ENCODE measurements at regions not wholly inside any gene's neighbourhood (a gene's known extent, or its start where the extent isn't known, plus 50 kb on each side); places are given as distances from the start of the nearest gene placed in this dataset.

DNA sequence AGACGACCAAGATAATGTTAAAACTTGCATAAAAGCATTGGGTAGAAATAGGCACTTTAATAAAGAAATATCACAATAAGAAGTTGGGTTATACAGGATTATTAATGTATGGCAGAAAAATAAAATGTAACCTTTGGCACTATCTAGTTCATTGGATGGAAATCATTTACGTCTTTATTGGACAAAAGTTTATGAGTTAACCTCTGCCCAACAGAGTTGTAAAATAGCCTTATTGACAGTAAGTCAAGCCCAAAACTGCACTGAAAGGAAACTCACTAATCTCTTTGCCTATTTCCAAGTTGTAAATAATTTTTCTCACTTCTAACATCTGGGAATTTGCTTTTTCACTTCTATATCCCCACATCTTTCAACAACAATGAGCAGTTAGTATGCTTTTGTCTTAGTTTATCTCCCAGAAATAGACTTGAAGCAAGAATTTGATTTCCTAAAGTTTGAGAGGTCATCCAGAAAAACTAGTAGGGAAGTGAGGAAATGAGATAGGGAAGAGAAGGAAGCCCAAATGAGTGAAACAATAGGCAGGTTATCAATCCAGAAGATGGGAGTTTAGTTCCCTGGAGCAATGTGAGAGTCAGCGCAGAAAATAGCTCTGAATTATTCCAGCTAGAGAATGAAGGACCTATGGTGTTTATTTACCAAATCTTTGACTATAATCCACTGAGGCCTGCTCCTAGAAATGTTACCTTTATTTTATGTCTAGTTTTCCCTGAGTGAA, 434.8 kb downstream of the CCER1 start:
- H3K4me3 ChIP-seq, result no peak overlapping the region
- no peak overlapping the region for H3K27ac ChIP-seq
- H3K36me3 ChIP-seq, result no peaks in the 10 kb centered on the region
- no peaks in the 10 kb centered on the region for H3K27me3 ChIP-seq
- intact Hi-C loops (cut with DNase I), result no loop called here
- H3K4me1 ChIP-seq, result no peaks in the 10 kb centered on the region
- no peaks in the 10 kb centered on the region for H3K9me3 ChIP-seq
- 40 to 62% methylated on average over 3 of the region's 3 CpGs for WGBS, 2 donors
- DNase-seq, result no peak
- TF ChIP-seq, protein P1, sequence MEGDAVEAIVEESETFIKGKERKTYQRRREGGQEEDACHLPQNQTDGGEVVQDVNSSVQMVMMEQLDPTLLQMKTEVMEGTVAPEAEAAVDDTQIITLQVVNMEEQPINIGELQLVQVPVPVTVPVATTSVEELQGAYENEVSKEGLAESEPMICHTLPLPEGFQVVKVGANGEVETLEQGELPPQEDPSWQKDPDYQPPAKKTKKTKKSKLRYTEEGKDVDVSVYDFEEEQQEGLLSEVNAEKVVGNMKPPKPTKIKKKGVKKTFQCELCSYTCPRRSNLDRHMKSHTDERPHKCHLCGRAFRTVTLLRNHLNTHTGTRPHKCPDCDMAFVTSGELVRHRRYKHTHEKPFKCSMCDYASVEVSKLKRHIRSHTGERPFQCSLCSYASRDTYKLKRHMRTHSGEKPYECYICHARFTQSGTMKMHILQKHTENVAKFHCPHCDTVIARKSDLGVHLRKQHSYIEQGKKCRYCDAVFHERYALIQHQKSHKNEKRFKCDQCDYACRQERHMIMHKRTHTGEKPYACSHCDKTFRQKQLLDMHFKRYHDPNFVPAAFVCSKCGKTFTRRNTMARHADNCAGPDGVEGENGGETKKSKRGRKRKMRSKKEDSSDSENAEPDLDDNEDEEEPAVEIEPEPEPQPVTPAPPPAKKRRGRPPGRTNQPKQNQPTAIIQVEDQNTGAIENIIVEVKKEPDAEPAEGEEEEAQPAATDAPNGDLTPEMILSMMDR (IDR thresholded peaks at IDR 0.05), result no peak
- TF ChIP-seq POLR2A (IDR thresholded peaks at IDR 0.05), result no peak

DNA sequence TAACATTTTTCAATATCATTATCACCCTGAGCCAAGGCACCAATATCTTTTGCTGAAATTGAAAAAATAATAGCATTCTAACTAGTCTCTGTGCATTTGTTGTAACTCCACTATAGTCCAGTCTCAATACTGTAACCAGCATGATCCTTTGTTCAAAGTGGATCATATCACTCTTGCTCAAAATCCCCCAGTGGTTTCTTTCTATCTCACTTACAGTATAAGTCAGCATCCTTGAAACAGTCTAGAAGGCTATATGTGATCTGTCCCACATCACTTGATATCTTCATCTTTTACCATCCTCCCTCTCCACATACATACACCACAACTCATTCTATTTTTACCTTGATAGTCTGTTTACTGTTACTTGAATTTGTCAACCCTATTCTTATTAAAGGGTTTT, 435.7 kb downstream of the CCER1 start:
- no peak for DNase-seq
- Histone ChIP-seq H3K9me3 (no peaks in the 10 kb centered on the region), H3K4me3 (no peak overlapping the region), H3K36me3 (no peaks in the 10 kb centered on the region), H3K27me3 (no peaks in the 10 kb centered on the region), H3K27ac (no peak overlapping the region), H3K4me1 (no peaks in the 10 kb centered on the region)
- no peak for TF ChIP-seq POLR2A (IDR thresholded peaks at IDR 0.05)
- TF ChIP-seq, protein P1 (IDR thresholded peaks at IDR 0.05), result no peak
- intact Hi-C loops (cut with DNase I), result no loop called here

DNA sequence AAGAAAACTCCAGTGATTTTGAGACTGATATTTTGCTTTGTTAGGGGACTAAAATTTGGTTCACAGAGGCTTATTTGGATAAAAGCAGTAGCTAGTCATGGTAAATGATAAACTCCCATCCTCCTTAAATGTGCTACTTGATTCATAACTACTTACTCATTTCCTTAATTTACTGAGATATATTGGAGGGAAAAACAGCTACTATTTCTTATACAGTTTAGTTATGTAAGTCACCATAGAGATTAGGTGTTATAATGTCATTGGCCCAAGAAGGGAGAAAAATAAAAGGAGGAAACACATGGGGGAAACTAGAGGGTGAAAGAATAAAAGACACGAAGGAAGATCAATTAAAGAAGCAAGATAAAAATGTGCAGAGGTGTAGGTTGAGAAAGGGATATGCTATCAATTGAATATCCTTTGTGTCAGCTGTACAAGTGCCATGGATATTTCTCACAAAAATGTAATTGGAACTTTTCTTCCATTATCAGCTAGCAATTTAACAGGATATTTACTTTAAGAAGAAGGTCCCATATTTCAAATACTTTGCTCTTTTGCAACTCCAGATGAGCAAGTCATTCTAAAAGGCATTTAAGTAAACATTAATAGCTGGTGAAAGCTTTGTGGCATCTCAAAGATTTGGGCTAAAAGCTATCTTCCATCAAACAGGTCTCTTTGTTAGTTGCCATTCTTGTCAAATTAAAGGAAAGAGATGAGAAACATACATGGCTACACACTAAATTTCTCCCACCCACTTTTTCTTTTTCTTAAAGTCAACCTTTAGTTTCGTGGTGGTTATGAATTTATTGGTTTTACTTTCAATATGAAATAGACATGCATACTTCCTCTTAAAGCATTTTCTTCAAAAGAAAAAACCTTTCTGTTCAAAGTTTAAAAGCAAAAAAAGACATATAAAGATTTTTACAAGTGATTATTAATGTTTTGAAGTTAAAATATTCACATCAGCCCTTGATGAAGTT, 439.5 kb downstream of the CCER1 start:
- Histone ChIP-seq H3K27ac (no peak overlapping the region), H3K36me3 (no peaks in the 10 kb centered on the region), H3K9me3 (no peaks in the 10 kb centered on the region), H3K4me1 (no peaks in the 10 kb centered on the region), H3K27me3 (no peaks in the 10 kb centered on the region), H3K4me3 (no peak overlapping the region)
- no peak for DNase-seq
- 42 to 46% methylated on average over 2 of the region's 2 CpGs for WGBS, 2 donors
- no peak for TF ChIP-seq POLR2A (IDR thresholded peaks at IDR 0.05)
- intact Hi-C loops (cut with DNase I), result no loop called here

DNA sequence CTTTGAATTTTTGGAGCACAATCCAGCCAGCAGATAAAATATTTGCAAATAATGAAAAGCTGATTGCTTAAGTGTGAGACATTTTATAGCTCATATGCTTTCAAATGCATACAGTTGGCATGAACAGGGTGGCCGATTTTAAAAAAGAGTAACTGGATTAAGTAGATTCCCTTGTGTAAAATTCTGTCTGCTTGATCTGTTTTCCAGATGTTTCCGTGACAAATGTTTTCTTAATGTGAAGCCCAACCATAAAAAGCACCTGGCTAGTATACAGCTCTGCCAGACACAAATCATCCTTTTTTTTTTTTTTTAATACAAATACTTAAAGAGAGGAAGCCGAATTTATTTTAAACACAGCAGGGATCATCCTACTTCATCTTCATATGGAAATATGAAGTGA, 440.7 kb downstream of the CCER1 start:
- intact Hi-C loops (cut with DNase I), result no loop called here

DNA sequence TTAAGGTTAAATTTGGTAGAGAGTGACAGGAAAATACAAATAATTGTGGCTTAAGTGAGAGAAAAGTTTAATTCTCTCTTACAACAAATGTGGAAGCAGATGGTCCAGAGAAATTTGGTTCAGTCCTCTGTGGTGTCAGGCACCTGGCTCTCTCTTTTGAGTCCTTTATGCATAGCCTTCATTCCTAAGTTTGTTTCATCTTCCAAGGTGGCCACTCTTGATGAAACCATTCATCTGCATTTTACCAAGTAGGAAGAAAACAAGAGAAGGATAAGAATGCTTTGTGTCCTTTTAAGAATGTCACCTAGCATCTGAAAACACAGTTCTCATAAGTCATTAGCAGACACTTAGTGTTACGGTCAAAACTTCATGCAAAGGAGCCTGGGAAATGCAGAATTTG, 442.5 kb downstream of the CCER1 start:
- no peak for DNase-seq
- Histone ChIP-seq H3K4me1 (no peaks in the 10 kb centered on the region), H3K27ac (no peak overlapping the region), H3K4me3 (no peak overlapping the region), H3K27me3 (no peaks in the 10 kb centered on the region), H3K9me3 (no peaks in the 10 kb centered on the region), H3K36me3 (no peaks in the 10 kb centered on the region)
- TF ChIP-seq, protein P1 (IDR thresholded peaks at IDR 0.05), result no peak
- no peak for TF ChIP-seq POLR2A (IDR thresholded peaks at IDR 0.05)
- 100% methylated on average over 1 of the region's 1 CpG for WGBS, 2 donors
- intact Hi-C loops (cut with DNase I), result no loop called here

More for the DNA sequence above, 440.7 kb downstream of the CCER1 start:
- 14 to 29% methylated on average over 3 of the region's 3 CpGs for WGBS, 2 donors
- Histone ChIP-seq H3K4me1 (no peaks in the 10 kb centered on the region), H3K27me3 (no peaks in the 10 kb centered on the region), H3K36me3 (no peaks in the 10 kb centered on the region), H3K27ac (no peak overlapping the region), H3K9me3 (no peaks in the 10 kb centered on the region), H3K4me3 (no peak overlapping the region)
- DNase-seq, result no peak
- TF ChIP-seq POLR2A (IDR thresholded peaks at IDR 0.05), result no peak
- TF ChIP-seq, protein P1 (IDR thresholded peaks at IDR 0.05), result no peak
